Choroid plexus epithelial cell (primary cell): ENCODE measurements at regions not wholly inside any gene's neighbourhood (a gene's known extent, or its start where the extent isn't known, plus 50 kb on each side); places are given as distances from the start of the nearest gene placed in this dataset.
A peak's percentile ranks its signal among the peaks of the same experiment; 100 is the strongest.

Source experiments
- DNase-seq: peaks from one replicate; pipeline ENCODE4 v3.0.0-alpha.2; 2010; ENCODE audit warnings: low read depth
- H3K4me3 ChIP-seq: 2 replicates; pipeline ENCODE4 v1.5.1; 2011; ENCODE audit warnings: low read depth, mild to moderate bottlenecking, control low read depth, low read length, moderate library complexity
- TF ChIP-seq, protein P1 (sequence below): conservative IDR thresholded peaks from 2 replicates; pipeline ENCODE4 v1.5.1; 2011; ENCODE audit warnings: low read depth, mild to moderate bottlenecking, control low read depth, inconsistent platforms, low read length, moderate library complexity

GRCh38 chr18:51287818-51288508 is 90.5 kb upstream of the MEX3C start:
- TF ChIP-seq, protein P1, sequence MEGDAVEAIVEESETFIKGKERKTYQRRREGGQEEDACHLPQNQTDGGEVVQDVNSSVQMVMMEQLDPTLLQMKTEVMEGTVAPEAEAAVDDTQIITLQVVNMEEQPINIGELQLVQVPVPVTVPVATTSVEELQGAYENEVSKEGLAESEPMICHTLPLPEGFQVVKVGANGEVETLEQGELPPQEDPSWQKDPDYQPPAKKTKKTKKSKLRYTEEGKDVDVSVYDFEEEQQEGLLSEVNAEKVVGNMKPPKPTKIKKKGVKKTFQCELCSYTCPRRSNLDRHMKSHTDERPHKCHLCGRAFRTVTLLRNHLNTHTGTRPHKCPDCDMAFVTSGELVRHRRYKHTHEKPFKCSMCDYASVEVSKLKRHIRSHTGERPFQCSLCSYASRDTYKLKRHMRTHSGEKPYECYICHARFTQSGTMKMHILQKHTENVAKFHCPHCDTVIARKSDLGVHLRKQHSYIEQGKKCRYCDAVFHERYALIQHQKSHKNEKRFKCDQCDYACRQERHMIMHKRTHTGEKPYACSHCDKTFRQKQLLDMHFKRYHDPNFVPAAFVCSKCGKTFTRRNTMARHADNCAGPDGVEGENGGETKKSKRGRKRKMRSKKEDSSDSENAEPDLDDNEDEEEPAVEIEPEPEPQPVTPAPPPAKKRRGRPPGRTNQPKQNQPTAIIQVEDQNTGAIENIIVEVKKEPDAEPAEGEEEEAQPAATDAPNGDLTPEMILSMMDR, result no peak
- no peak overlapping the region for H3K4me3 ChIP-seq
- DNase-seq, result no peak

DNA sequence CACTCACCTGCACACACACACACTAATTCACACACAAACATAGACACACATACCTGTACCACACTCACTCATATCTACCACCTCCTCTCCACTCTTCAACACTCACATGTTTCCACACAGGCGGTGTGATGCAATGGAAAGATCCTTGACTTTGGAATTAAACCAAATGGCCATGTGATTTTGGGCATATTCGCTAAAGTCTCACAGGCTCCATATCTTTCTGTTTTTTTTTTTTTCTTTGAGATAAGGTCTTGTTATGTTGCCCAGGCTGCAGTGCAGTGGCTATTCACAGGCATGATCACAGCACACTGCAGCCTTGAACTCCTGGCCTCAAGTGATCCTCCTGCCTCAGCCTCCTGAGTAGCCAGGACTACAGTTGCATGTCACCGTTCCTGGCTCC is 91.1 kb upstream of the MEX3C start:
- DNase-seq, result peak; percentile 7
- TF ChIP-seq, protein P1, result no peak
- no peak overlapping the region for H3K4me3 ChIP-seq

DNA sequence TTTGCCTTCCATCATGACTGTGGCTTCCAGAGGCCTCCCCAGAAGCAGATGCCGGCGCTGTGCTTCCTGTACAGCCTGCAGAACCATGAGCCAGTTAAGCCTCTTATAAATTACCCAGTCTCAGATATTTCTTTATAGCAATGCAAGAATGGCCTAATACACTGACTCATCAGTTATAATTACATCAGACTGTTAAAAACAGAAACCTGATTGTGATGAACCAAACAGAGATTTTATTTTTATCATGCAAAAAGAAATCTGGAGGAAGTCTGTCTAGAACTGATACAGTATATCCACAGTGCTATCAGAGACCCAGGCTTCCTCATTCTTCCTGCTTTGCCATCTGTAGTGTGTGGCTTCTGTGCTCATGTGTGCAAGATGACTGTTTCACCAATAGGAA is 93.4 kb upstream of the MEX3C start:
- TF ChIP-seq, protein P1, result no peak
- DNase-seq, result peak; percentile 13
- H3K4me3 ChIP-seq, result no peak overlapping the region

- TF ChIP-seq, protein P1, result no peak
- no peak for DNase-seq
These were observed 103.4 kb upstream of the MEX3C start for GRCh38 chr18:51300912-51301311.

DNA sequence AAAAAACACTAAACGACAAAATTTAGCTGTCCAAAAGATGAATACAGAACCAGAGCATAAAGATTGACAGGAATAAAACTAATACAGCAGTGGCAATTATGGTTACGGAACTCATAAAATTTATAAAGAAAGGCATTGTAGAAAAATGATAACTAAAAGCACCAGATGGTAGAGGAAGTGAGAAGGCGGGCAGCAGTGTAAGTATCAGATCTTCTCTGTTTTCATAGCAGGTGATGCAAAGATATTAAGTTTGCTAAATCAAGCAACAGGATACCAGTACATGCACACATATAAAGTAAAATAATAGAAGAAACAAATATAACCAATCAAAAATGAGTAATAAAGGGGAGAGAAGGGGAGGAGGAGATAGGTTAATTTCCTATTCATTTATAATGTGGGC is 103.9 kb upstream of the MEX3C start:
- TF ChIP-seq, protein P1, result no peak
- no peak for DNase-seq
- H3K4me3 ChIP-seq, result no peak overlapping the region

More at GRCh38 chr18:51300912-51301311, 103.4 kb upstream of the MEX3C start:
- H3K4me3 ChIP-seq, result no peak overlapping the region

GRCh38 chr18:51316677-51317076 is 119.2 kb upstream of the MEX3C start:
- no peak overlapping the region for H3K4me3 ChIP-seq
- DNase-seq, result no peak
- TF ChIP-seq, protein P1, result no peak

DNA sequence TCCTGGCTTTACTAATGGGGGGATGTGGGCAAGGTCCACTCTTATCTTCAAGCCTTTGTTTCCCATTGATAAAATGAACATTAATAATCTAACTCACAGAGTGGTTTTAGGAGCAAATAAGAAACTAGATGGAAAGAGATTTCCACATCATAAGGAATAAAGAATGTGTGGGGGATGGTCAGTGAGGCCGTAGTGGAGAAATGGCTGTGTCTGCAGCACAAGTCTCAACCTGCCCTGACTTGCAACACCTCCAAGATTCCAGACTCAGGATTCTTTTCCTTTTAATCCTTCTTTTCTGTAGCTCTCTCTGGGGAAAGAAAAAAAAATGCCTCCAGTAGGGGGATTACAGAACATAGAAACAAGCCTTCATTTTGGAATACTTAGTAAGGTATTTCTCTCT is 124.2 kb upstream of the MEX3C start:
- no peak overlapping the region for H3K4me3 ChIP-seq
- TF ChIP-seq, protein P1, result no peak
- peak; percentile 21 for DNase-seq
